ENCODE measurements at regions not wholly inside any gene's neighbourhood (a gene's known extent, or its start where the extent isn't known, plus 50 kb on each side); places are given as distances from the start of the nearest gene placed in this dataset.
"Not testable (repeated sequence)": the region's sequence is repeated elsewhere in the genome, so short reads cannot be mapped to it uniquely, and the experiment has no call there.

DNA sequence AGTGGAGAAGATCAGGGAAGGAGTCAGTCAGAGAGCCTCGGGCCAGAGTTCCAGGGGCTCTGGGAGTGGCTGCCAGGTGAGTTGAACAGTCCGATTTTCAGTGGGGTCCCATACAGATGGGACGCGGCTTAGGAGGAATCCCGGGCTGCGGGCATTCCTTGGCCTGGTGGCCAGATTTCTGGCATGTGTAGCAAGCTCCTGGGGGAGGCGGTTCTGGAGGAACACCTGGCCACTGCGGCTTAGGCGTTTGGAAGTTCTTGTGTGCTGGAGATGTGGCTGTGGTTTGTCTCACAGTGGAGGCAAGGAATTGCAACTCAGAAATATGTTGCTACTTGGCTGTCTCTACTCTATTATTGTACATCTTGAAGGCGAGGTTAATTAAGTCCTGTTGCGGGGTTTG, 117.9 kb downstream of the PCDH10 start:
- TF ChIP-seq POLR2A (IDR thresholded peaks at IDR 0.05; ENCODE audit: low read length); GATA1 (IDR thresholded peaks at IDR 0.05; ENCODE audit: low read depth, low read length): not testable (repeated sequence)
